Upper lobe of left lung (tissue), 4 donors: ENCODE measurements at regions not wholly inside any gene's neighbourhood (a gene's known extent, or its start where the extent isn't known, plus 50 kb on each side); places are given as distances from the start of the nearest gene placed in this dataset.

ENCODE experiments used
- EP300 ChIP-seq, 4 donors: sonication (generic); formaldehyde crosslinking; IDR thresholded peaks; one replicate each; pipeline ENCODE4 v1.5.1; 2017; ENCODE audit warnings: antibody characterized with exemption in 4 of 4, control low read depth in 2 of 4
- POLR2A ChIP-seq, 4 donors: fragments of 450-650 bp; IDR thresholded peaks; one replicate each; pipeline ENCODE4 v1.5.1; 2016 to 2017; ENCODE audit warnings: antibody characterized with exemption in 4 of 4, mild to moderate bottlenecking in 2 of 4
- POLR2AphosphoS5 ChIP-seq, 2 donors: sonication (generic); formaldehyde crosslinking; IDR thresholded peaks; one replicate each; pipeline ENCODE4 v1.5.1; 2017; ENCODE audit warnings: antibody characterized with exemption in 2 of 2
- TF ChIP-seq, protein P1 (sequence below), 6 experiments: fragments of 450-650 bp in 4 of 6; fragments of 200-600 bp in 2 of 6; sonication (generic) in 2 of 6; IDR thresholded peaks; one replicate each; pipeline ENCODE4 v1.5.1; 2016 to 2019; ENCODE audit warnings: antibody characterized with exemption in 6 of 6

DNA sequence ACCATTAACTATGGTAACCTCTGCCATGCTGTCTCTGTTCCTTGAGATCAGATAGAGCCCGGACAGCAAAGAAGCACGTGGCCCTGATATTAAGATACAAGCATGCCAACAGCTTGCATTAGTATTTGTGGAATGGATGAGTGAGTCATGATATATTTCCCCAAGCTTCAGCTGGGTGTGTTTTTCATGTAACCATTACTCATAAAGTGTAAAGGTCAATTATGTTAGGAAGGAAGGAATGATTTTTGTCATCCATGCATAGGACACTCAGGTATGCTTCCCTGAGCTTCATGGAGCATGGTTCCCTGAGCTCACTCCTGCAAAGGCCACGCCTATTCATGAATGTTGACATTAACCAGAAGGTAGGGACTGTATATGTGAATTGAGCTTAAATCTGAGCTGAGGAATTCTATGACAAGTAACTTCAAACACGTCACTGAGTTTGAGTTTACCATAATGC is 74.6 kb downstream of the ARL4C start:
- TF ChIP-seq POLR2A (IDR thresholded peaks at IDR 0.05) = no peak
- TF ChIP-seq, protein P1, sequence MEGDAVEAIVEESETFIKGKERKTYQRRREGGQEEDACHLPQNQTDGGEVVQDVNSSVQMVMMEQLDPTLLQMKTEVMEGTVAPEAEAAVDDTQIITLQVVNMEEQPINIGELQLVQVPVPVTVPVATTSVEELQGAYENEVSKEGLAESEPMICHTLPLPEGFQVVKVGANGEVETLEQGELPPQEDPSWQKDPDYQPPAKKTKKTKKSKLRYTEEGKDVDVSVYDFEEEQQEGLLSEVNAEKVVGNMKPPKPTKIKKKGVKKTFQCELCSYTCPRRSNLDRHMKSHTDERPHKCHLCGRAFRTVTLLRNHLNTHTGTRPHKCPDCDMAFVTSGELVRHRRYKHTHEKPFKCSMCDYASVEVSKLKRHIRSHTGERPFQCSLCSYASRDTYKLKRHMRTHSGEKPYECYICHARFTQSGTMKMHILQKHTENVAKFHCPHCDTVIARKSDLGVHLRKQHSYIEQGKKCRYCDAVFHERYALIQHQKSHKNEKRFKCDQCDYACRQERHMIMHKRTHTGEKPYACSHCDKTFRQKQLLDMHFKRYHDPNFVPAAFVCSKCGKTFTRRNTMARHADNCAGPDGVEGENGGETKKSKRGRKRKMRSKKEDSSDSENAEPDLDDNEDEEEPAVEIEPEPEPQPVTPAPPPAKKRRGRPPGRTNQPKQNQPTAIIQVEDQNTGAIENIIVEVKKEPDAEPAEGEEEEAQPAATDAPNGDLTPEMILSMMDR (IDR thresholded peaks at IDR 0.05) = no peak
- no peak for TF ChIP-seq EP300 (IDR thresholded peaks at IDR 0.05)
- TF ChIP-seq POLR2AphosphoS5 (IDR thresholded peaks at IDR 0.05) = peak in 1 of 2 donors; percentile 35
